Loucy (cell line): ENCODE measurements at regions not wholly inside any gene's neighbourhood (a gene's known extent, or its start where the extent isn't known, plus 50 kb on each side); places are given as distances from the start of the nearest gene placed in this dataset.

ENCODE experiments used
- H2AFZ ChIP-seq: fragments of 200-600 bp; sonication (generic); 2 replicates; pipeline ENCODE4 v1.6.0; 2016; ENCODE audit warnings: antibody characterized with exemption, mild to moderate bottlenecking, low read length, moderate library complexity
- H3F3A ChIP-seq: fragments of 200-600 bp; 2 replicates; pipeline ENCODE4 v1.6.0; 2016; ENCODE audit warnings: antibody characterized with exemption, low read depth, mild to moderate bottlenecking
- H3K27me3 ChIP-seq: fragments of 200-600 bp; sonication (generic); 2 replicates; pipeline ENCODE4 v1.6.1; 2014; ENCODE audit warnings: low read length, mild to moderate bottlenecking; ENCODE audit not compliant: insufficient read depth, poor library complexity, severe bottlenecking
- H3K36me3 ChIP-seq: fragments of 200-600 bp; sonication (generic); 2 replicates; pipeline ENCODE4 v1.6.1; 2016; ENCODE audit warnings: low read length; ENCODE audit not compliant: insufficient read depth
- H3K4me1 ChIP-seq: fragments of 200-600 bp; sonication (generic); 2 replicates; pipeline ENCODE4 v1.5.1; 2014; ENCODE audit warnings: low read length, mild to moderate bottlenecking; ENCODE audit not compliant: insufficient read depth, poor library complexity, severe bottlenecking
- H3K4me2 ChIP-seq: fragments of 200-600 bp; sonication (generic); 2 replicates; pipeline ENCODE4 v1.6.0; 2014; ENCODE audit warnings: antibody characterized with exemption, low read length, low read depth, mild to moderate bottlenecking; ENCODE audit not compliant: poor library complexity, severe bottlenecking
- H3K4me3 ChIP-seq: fragments of 200-600 bp; sonication (generic); 2 replicates; pipeline ENCODE4 v1.5.1; 2014; ENCODE audit warnings: low read length, mild to moderate bottlenecking, mixed read lengths; ENCODE audit not compliant: poor library complexity, severe bottlenecking
- H3K79me2 ChIP-seq: fragments of 200-600 bp; sonication (generic); 2 replicates; pipeline ENCODE4 v1.6.1; 2014; ENCODE audit warnings: low read length; ENCODE audit not compliant: insufficient read depth
- H3K9ac ChIP-seq: fragments of 200-600 bp; sonication (generic); 2 replicates; pipeline ENCODE4 v1.6.0; 2014; ENCODE audit warnings: mild to moderate bottlenecking, low read depth, low read length, moderate library complexity; ENCODE audit not compliant: poor library complexity, severe bottlenecking
- H3K9me2 ChIP-seq: fragments of 200-600 bp; sonication (generic); replicated peaks from 2 replicates; pipeline ENCODE4 v1.6.1; 2016; ENCODE audit warnings: low read depth, low read length, mixed read lengths
- H3K9me3 ChIP-seq: fragments of 200-600 bp; sonication (generic); 2 replicates; pipeline ENCODE4 v1.6.1; 2014; ENCODE audit warnings: mild to moderate bottlenecking, antibody characterized with exemption, low read length, low read depth; ENCODE audit not compliant: insufficient read depth
- H4K20me1 ChIP-seq: fragments of 200-600 bp; sonication (generic); 2 replicates; pipeline ENCODE4 v1.6.0; 2014; ENCODE audit warnings: antibody characterized with exemption, low read length, mild to moderate bottlenecking; ENCODE audit not compliant: insufficient read depth, poor library complexity, severe bottlenecking
- EZH2phosphoT487 ChIP-seq: fragments of 200-600 bp; IDR thresholded peaks from 2 replicates; pipeline ENCODE4 v1.6.1; 2018; ENCODE audit warnings: antibody characterized with exemption, mild to moderate bottlenecking, moderate library complexity, borderline replicate concordance
- TF ChIP-seq, protein P1 (sequence below): fragments of 200-600 bp; sonication (generic); conservative IDR thresholded peaks from 2 replicates; pipeline ENCODE4 v1.5.1; 2014; ENCODE audit warnings: mild to moderate bottlenecking, antibody characterized with exemption, low read length

- no peaks in the 10 kb centered on the region for H3F3A ChIP-seq
- H2AFZ ChIP-seq = no peak overlapping the region
- H3K4me3 ChIP-seq = no peak overlapping the region
- H3K79me2 ChIP-seq = no peaks in the 10 kb centered on the region
- H3K36me3 ChIP-seq = no peaks in the 10 kb centered on the region
- H3K4me1 ChIP-seq = peaks cover 14% of the 10 kb centered on the region
- H3K9ac ChIP-seq = no peak overlapping the region
- H4K20me1 ChIP-seq = no peaks in the 10 kb centered on the region
- no peak for TF ChIP-seq EZH2phosphoT487
- TF ChIP-seq, protein P1, sequence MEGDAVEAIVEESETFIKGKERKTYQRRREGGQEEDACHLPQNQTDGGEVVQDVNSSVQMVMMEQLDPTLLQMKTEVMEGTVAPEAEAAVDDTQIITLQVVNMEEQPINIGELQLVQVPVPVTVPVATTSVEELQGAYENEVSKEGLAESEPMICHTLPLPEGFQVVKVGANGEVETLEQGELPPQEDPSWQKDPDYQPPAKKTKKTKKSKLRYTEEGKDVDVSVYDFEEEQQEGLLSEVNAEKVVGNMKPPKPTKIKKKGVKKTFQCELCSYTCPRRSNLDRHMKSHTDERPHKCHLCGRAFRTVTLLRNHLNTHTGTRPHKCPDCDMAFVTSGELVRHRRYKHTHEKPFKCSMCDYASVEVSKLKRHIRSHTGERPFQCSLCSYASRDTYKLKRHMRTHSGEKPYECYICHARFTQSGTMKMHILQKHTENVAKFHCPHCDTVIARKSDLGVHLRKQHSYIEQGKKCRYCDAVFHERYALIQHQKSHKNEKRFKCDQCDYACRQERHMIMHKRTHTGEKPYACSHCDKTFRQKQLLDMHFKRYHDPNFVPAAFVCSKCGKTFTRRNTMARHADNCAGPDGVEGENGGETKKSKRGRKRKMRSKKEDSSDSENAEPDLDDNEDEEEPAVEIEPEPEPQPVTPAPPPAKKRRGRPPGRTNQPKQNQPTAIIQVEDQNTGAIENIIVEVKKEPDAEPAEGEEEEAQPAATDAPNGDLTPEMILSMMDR = no peak
- no peak overlapping the region for H3K4me2 ChIP-seq
- no peaks in the 10 kb centered on the region for H3K27me3 ChIP-seq
- no peaks in the 10 kb centered on the region for H3K9me2 ChIP-seq
- H3K9me3 ChIP-seq = no peaks in the 10 kb centered on the region
These were observed 190.0 kb upstream of the MKI67 start for GRCh38 chr10:128316121-128316726.

- no peak overlapping the region for H3K9ac ChIP-seq
- H3K9me3 ChIP-seq = no peaks in the 10 kb centered on the region
- no peak for TF ChIP-seq EZH2phosphoT487
- H3F3A ChIP-seq = no peaks in the 10 kb centered on the region
- peaks cover 14% of the 10 kb centered on the region for H3K4me1 ChIP-seq
- H4K20me1 ChIP-seq = no peaks in the 10 kb centered on the region
- H3K27me3 ChIP-seq = no peaks in the 10 kb centered on the region
- no peak overlapping the region for H3K4me3 ChIP-seq
- no peaks in the 10 kb centered on the region for H3K9me2 ChIP-seq
- H2AFZ ChIP-seq = no peak overlapping the region
- H3K4me2 ChIP-seq = no peak overlapping the region
- no peaks in the 10 kb centered on the region for H3K79me2 ChIP-seq
- no peaks in the 10 kb centered on the region for H3K36me3 ChIP-seq
These were observed 190.7 kb upstream of the MKI67 start for GRCh38 chr10:128316925-128317324.

DNA sequence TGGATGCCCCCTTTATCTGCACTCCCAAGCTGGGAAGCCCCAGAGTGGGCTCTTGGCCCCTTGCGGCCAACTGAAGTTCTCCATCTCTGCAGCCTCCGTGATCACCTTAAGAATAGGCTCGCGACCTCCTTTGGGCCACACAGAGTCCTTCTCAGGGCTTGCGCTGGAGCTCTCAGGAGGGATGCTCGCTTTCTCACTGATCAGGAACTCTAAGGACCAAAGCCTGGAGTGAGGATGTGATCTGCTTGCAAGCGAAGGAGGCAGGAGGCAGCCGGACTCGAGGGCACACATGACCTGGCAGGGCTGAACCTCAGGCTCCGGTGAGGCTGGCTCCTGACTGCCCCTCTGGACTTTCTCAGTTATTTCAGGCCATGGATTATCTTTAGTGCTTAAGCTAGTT lies 192.1 kb upstream of the MKI67 start:
- H3K4me1 ChIP-seq = peaks cover 14% of the 10 kb centered on the region
- peak overlapping the region; percentile 91 for H2AFZ ChIP-seq
- no peaks in the 10 kb centered on the region for H4K20me1 ChIP-seq
- no peaks in the 10 kb centered on the region for H3K27me3 ChIP-seq
- TF ChIP-seq, protein P1 = no peak
- no peak for TF ChIP-seq EZH2phosphoT487
- peak overlapping the region; percentile 58 for H3K4me2 ChIP-seq
- H3K79me2 ChIP-seq = no peaks in the 10 kb centered on the region
- no peaks in the 10 kb centered on the region for H3K9me2 ChIP-seq
- H3K9ac ChIP-seq = peak overlapping the region; percentile 37
- no peaks in the 10 kb centered on the region for H3K9me3 ChIP-seq
- no peaks in the 10 kb centered on the region for H3F3A ChIP-seq
- peak overlapping the region; percentile 32 for H3K4me3 ChIP-seq
- no peaks in the 10 kb centered on the region for H3K36me3 ChIP-seq

GRCh38 chr10:128318913-128319312 lies 192.7 kb upstream of the MKI67 start:
- TF ChIP-seq, protein P1 = no peak
- no peak for TF ChIP-seq EZH2phosphoT487
- Histone ChIP-seq H2AFZ (peak overlapping the region; percentile 91), H3K4me2 (peak overlapping the region; percentile 58), H3K79me2 (no peaks in the 10 kb centered on the region), H3K4me3 (peak overlapping the region; percentile 32), H3K9me3 (no peaks in the 10 kb centered on the region), H3F3A (no peaks in the 10 kb centered on the region), H3K9me2 (no peaks in the 10 kb centered on the region), H3K4me1 (peaks cover 14% of the 10 kb centered on the region), H3K27me3 (no peaks in the 10 kb centered on the region), H3K36me3 (no peaks in the 10 kb centered on the region), H4K20me1 (no peaks in the 10 kb centered on the region), H3K9ac (peak overlapping the region; percentile 37)
